ENCODE measurements at regions not wholly inside any gene's neighbourhood (a gene's known extent, or its start where the extent isn't known, plus 50 kb on each side); places are given as distances from the start of the nearest gene placed in this dataset.

- TF ChIP-seq CTCF (IDR thresholded peaks at IDR 0.05 in 2 of 3, conservative IDR thresholded peaks at IDR 0.05 in 1 of 3; ENCODE audit: borderline replicate concordance in 1 of 3, insufficient read depth in 1 of 3, low read depth in 2 of 3, low read length in 2 of 3) = no peak
- TF ChIP-seq RAD21 (IDR thresholded peaks at IDR 0.05; ENCODE audit: low read depth) = no peak
- TF ChIP-seq EZH2 (IDR thresholded peaks at IDR 0.05) = no peak
- TF ChIP-seq FOSL1 (IDR thresholded peaks at IDR 0.05; ENCODE audit: low read depth) = no peak
- TF ChIP-seq SIN3A (IDR thresholded peaks at IDR 0.05; ENCODE audit: low read depth) = no peak
- no peak for TF ChIP-seq POLR2A (IDR thresholded peaks at IDR 0.05; ENCODE audit: borderline replicate concordance, extremely low read depth, insufficient read depth, insufficient read length)
- TF ChIP-seq POLR2AphosphoS5 (IDR thresholded peaks at IDR 0.05; ENCODE audit: low read depth, low read length) = no peak
- no peak for TF ChIP-seq MAX (IDR thresholded peaks at IDR 0.05)
- TF ChIP-seq EGR1 (IDR thresholded peaks at IDR 0.05; ENCODE audit: low read depth) = no peak
- TF ChIP-seq ELF1 (IDR thresholded peaks at IDR 0.05; ENCODE audit: borderline replicate concordance, low read depth) = no peak
Measured at GRCh38 chr1:201688514-201688913, 140.4 kb upstream of the IPO9 start.
